ENCODE measurements at regions not wholly inside any gene's neighbourhood (a gene's known extent, or its start where the extent isn't known, plus 50 kb on each side); places are given as distances from the start of the nearest gene placed in this dataset.

DNA sequence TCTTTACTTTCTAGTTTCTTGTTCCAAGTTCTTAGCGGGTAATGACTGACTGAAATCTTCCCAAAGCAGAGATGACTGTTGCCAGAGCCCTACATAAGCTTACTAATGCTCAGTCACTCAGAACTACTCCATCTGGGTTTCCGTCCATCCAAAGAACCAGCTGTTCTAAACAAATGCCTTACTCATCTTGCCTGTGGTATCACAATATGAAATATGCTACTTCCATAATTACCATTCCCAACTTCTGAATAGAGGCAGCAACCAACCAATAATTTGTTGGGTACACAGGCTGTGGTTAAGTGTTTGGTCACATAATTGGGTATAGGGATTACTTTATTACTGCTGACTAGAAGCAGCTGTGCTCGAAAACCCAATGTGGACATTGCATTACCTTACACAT lies 930.2 kb upstream of the DIAPH2 start:
- Histone ChIP-seq H3K9me2 (replicated peaks; ENCODE audit: low read length) (no peaks in the 10 kb centered on the region), H3K27me3 (ENCODE audit: low read length) (no peaks in the 10 kb centered on the region), H3K36me3 (ENCODE audit: low read depth, low read length) (no peaks in the 10 kb centered on the region), H3K9ac (ENCODE audit: low read length) (no peak overlapping the region), H3K4me2 (ENCODE audit: low read length) (no peak overlapping the region), H3K79me2 (ENCODE audit: low read length) (no peaks in the 10 kb centered on the region), H2AFZ (ENCODE audit: low read length) (no peak overlapping the region), H3K4me3 (ENCODE audit: low read length) (no peak overlapping the region), H3K27ac (ENCODE audit: low read length) (no peak overlapping the region), H3K4me1 (ENCODE audit: insufficient read depth, low read length) (no peaks in the 10 kb centered on the region), H4K20me1 (ENCODE audit: low read length) (no peaks in the 10 kb centered on the region), H3F3A (ENCODE audit: low read length, unreplicated experiment) (no peaks in the 10 kb centered on the region), H3K9me3 (ENCODE audit: low read length) (no peaks in the 10 kb centered on the region)
- no TSS peak for BruUV-seq (replicated peaks)
- ChIA-PET CTCF (no interaction called here), POLR2A (ENCODE audit: unreplicated experiment) (no interaction called here)
- DNase-seq (no peak), ATAC-seq (no peak)
- intact Hi-C loops (cut with micrococcal nuclease) = no loop called here
- TF ChIP-seq, protein P1, sequence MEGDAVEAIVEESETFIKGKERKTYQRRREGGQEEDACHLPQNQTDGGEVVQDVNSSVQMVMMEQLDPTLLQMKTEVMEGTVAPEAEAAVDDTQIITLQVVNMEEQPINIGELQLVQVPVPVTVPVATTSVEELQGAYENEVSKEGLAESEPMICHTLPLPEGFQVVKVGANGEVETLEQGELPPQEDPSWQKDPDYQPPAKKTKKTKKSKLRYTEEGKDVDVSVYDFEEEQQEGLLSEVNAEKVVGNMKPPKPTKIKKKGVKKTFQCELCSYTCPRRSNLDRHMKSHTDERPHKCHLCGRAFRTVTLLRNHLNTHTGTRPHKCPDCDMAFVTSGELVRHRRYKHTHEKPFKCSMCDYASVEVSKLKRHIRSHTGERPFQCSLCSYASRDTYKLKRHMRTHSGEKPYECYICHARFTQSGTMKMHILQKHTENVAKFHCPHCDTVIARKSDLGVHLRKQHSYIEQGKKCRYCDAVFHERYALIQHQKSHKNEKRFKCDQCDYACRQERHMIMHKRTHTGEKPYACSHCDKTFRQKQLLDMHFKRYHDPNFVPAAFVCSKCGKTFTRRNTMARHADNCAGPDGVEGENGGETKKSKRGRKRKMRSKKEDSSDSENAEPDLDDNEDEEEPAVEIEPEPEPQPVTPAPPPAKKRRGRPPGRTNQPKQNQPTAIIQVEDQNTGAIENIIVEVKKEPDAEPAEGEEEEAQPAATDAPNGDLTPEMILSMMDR (conservative IDR thresholded peaks at IDR 0.05; ENCODE audit: low read depth, low read length) = no peak
- TF ChIP-seq EZH2 (IDR thresholded peaks at IDR 0.05; ENCODE audit: low read length, unreplicated experiment) = no peak
- no peak for TF ChIP-seq EZH2phosphoT487 (IDR thresholded peaks at IDR 0.05; ENCODE audit: borderline replicate concordance, low read length)

DNA sequence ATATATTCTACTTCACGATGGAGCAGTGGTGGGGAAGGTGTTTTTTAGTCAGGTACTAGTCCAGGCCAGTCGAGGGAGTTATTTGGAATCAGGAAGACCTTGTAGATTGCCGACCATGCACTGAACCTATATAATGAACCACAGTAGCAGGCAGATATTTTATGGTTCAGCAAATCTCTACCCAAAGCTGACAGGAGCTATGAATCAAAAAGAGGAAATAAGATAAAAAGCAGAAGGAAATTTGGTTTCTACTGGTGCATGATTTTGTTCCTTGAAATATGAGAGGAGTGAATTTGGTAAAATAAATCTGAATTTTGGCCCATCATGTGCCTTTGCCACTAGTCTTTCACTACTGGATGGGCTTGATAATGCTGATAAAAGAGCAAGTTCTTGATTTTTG lies 924.3 kb upstream of the DIAPH2 start:
- H3K27me3 ChIP-seq (ENCODE audit: low read length) = no peaks in the 10 kb centered on the region
- H3K79me2 ChIP-seq (ENCODE audit: low read length) = no peaks in the 10 kb centered on the region
- no peaks in the 10 kb centered on the region for H3K4me1 ChIP-seq (ENCODE audit: insufficient read depth, low read length)
- H2AFZ ChIP-seq (ENCODE audit: low read length) = no peak overlapping the region
- H3K36me3 ChIP-seq (ENCODE audit: low read depth, low read length) = no peaks in the 10 kb centered on the region
- no peak overlapping the region for H3K9ac ChIP-seq (ENCODE audit: low read length)
- no TSS peak for BruUV-seq (replicated peaks)
- no peak overlapping the region for H3K4me2 ChIP-seq (ENCODE audit: low read length)
- no peak overlapping the region for H3K27ac ChIP-seq (ENCODE audit: low read length)
- TF ChIP-seq EZH2 (IDR thresholded peaks at IDR 0.05; ENCODE audit: low read length, unreplicated experiment) (no peak), EZH2phosphoT487 (IDR thresholded peaks at IDR 0.05; ENCODE audit: borderline replicate concordance, low read length) (no peak)
- TF ChIP-seq, protein P1 (conservative IDR thresholded peaks at IDR 0.05; ENCODE audit: low read depth, low read length) = no peak
- no peak overlapping the region for H3K4me3 ChIP-seq (ENCODE audit: low read length)
- no peaks in the 10 kb centered on the region for H3K9me2 ChIP-seq (replicated peaks; ENCODE audit: low read length)
- H4K20me1 ChIP-seq (ENCODE audit: low read length) = no peaks in the 10 kb centered on the region
- ATAC-seq (no peak), DNase-seq (no peak)
- POLR2A ChIA-PET (ENCODE audit: unreplicated experiment) = no interaction called here
- CTCF ChIA-PET = no interaction called here
- no peaks in the 10 kb centered on the region for H3F3A ChIP-seq (ENCODE audit: low read length, unreplicated experiment)
- H3K9me3 ChIP-seq (ENCODE audit: low read length) = no peaks in the 10 kb centered on the region
- intact Hi-C loops (cut with micrococcal nuclease) = loop anchor here (10.0 kb wide), 3 partner anchors 144 to 706 kb away; no protein-coding TSS in a partner anchor

DNA sequence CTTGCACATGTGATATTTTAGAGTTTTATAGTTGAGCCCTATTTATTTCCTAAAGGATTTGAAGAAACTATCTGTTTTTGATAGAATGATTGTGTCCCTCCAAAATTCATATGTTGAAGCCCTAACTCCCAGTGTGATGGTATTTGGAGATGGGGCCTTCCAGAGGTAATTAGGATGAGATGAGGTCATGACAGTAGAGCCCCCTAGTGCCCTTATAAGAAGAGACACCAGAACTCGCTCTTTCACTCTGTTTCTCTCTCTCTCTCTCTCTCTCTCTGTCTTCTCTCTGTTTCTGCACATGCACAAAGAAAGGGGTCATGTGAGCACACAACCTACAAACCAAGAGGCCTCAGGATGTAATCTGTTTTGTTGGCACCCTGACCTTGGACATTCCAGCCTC lies 921.9 kb upstream of the DIAPH2 start:
- H3K9me3 ChIP-seq (ENCODE audit: low read length) = no peaks in the 10 kb centered on the region
- intact Hi-C loops (cut with micrococcal nuclease) = loop anchor here (10.0 kb wide), 3 partner anchors 142 to 708 kb away; no protein-coding TSS in a partner anchor
- no peak overlapping the region for H3K4me3 ChIP-seq (ENCODE audit: low read length)
- ChIA-PET CTCF (no interaction called here), POLR2A (ENCODE audit: unreplicated experiment) (no interaction called here)
- no peaks in the 10 kb centered on the region for H3K4me1 ChIP-seq (ENCODE audit: insufficient read depth, low read length)
- no peak overlapping the region for H3K9ac ChIP-seq (ENCODE audit: low read length)
- H3K9me2 ChIP-seq (replicated peaks; ENCODE audit: low read length) = no peaks in the 10 kb centered on the region
- DNase-seq = peak; percentile 1
- H3K79me2 ChIP-seq (ENCODE audit: low read length) = no peaks in the 10 kb centered on the region
- no peaks in the 10 kb centered on the region for H3K27me3 ChIP-seq (ENCODE audit: low read length)
- TF ChIP-seq, protein P1 (conservative IDR thresholded peaks at IDR 0.05; ENCODE audit: low read depth, low read length) = peak; percentile 40; the same call in 1 of the 2 replicates
- no peak for TF ChIP-seq EZH2phosphoT487 (IDR thresholded peaks at IDR 0.05; ENCODE audit: borderline replicate concordance, low read length)
- TF ChIP-seq EZH2 (IDR thresholded peaks at IDR 0.05; ENCODE audit: low read length, unreplicated experiment) = no peak
- no peak for ATAC-seq
- no peak overlapping the region for H3K4me2 ChIP-seq (ENCODE audit: low read length)
- no peaks in the 10 kb centered on the region for H4K20me1 ChIP-seq (ENCODE audit: low read length)
- no peaks in the 10 kb centered on the region for H3F3A ChIP-seq (ENCODE audit: low read length, unreplicated experiment)
- no peak overlapping the region for H3K27ac ChIP-seq (ENCODE audit: low read length)
- H3K36me3 ChIP-seq (ENCODE audit: low read depth, low read length) = no peaks in the 10 kb centered on the region
- no TSS peak for BruUV-seq (replicated peaks)
- no peak overlapping the region for H2AFZ ChIP-seq (ENCODE audit: low read length)
